H1 (cell line): ENCODE measurements at regions not wholly inside any gene's neighbourhood (a gene's known extent, or its start where the extent isn't known, plus 50 kb on each side); places are given as distances from the start of the nearest gene placed in this dataset.

Experiments
- CTCF ChIA-PET: fragments of 300-600 bp; sonication (Branson Sonifier 250); formaldehyde crosslinking; loops from one replicate; lab custom pipeline; 2021; ENCODE audit not compliant: partially characterized antibody; lab: Charles Lee
- POLR2A ChIA-PET: fragments of 300-600 bp; sonication (Branson Sonifier 250); formaldehyde crosslinking; loops from one replicate; lab custom pipeline; 2021; ENCODE audit warnings: inconsistent platforms; ENCODE audit not compliant: partially characterized antibody; lab: Charles Lee
- DNase-seq, 2 experiments: peaks; one replicate each; pipeline versions ENCODE4 v3.0.0 to v3.0.0-alpha.2; 2010 to 2022; ENCODE audit warnings: low spot score in 2 of 2, low read depth in 1 of 2, mixed read lengths in 1 of 2
- FAIRE-seq: peaks from 2 replicates; lab custom pipeline; 2011; peaks lifted over from hg19 to GRCh38; lab: Jason Lieb, UNC
- H2AFZ ChIP-seq: 2 replicates; pipeline ENCODE4 v1.8.1; 2012; ENCODE audit warnings: low read length, inconsistent platforms
- H2AK5ac ChIP-seq: 2 replicates; pipeline ENCODE4 v1.6.1; 2013; ENCODE audit warnings: low read depth, low read length
- H2BK120ac ChIP-seq: replicated peaks from 2 replicates; pipeline ENCODE3; 2013; ENCODE audit warnings: low read depth, low read length, inconsistent platforms
- H2BK12ac ChIP-seq: 2 replicates; pipeline ENCODE4 v1.6.1; 2013; ENCODE audit warnings: low read depth, low read length
- H2BK15ac ChIP-seq: 2 replicates; pipeline ENCODE4 v1.6.1; 2013; ENCODE audit warnings: low read length
- H2BK20ac ChIP-seq: 2 replicates; pipeline ENCODE4 v1.6.1; 2013; ENCODE audit warnings: low read length
- H2BK5ac ChIP-seq: 2 replicates; pipeline ENCODE4 v1.6.1; 2013; ENCODE audit warnings: low read depth, low read length
- H3K14ac ChIP-seq: 2 replicates; pipeline ENCODE4 v1.6.1; 2013; ENCODE audit warnings: inconsistent platforms; ENCODE audit not compliant: insufficient read length
- H3K18ac ChIP-seq: 2 replicates; pipeline ENCODE4 v1.6.1; 2013; ENCODE audit warnings: low read length; ENCODE audit errors: extremely low read depth
- H3K23ac ChIP-seq: 2 replicates; pipeline ENCODE4 v1.6.1; 2013; ENCODE audit warnings: inconsistent platforms; ENCODE audit not compliant: insufficient read length
- H3K23me2 ChIP-seq: 2 replicates; pipeline ENCODE4 v1.6.1; 2013; ENCODE audit warnings: low read depth, low read length
- H3K27ac ChIP-seq: 2 replicates; pipeline ENCODE4 v1.6.1; 2011; ENCODE audit warnings: low read depth, low read length, inconsistent platforms
- H3K27me3 ChIP-seq, 4 experiments: replicated peaks in 1 of 4; 1 replicate in 1 of 4; 2 replicates in 3 of 4; pipeline versions ENCODE4 v1.6.1 to v1.8.1; 2011 to 2013; ENCODE audit warnings: low read length in 3 of 4, mild to moderate bottlenecking in 3 of 4, inconsistent platforms in 2 of 4, mixed read lengths in 2 of 4, moderate library complexity in 1 of 4; ENCODE audit not compliant: control insufficient read depth in 3 of 4, insufficient read depth in 3 of 4; ENCODE audit errors: extremely low read depth in 1 of 4
- H3K36me3 ChIP-seq, 4 experiments: 2 replicates each; pipeline versions ENCODE4 v1.6.1 to v1.8.1; 2011 to 2013; ENCODE audit warnings: mild to moderate bottlenecking in 4 of 4, low read length in 3 of 4, moderate library complexity in 2 of 4, control low read depth in 1 of 4, inconsistent platforms in 1 of 4; ENCODE audit not compliant: insufficient read depth in 4 of 4, control insufficient read depth in 2 of 4
- H3K4ac ChIP-seq: replicated peaks from 2 replicates; pipeline ENCODE3; 2013; ENCODE audit warnings: low read length, low read depth, mixed read lengths, inconsistent platforms; ENCODE audit not compliant: insufficient read length
- H3K4me1 ChIP-seq, 4 experiments: replicated peaks in 1 of 4; 1 replicate in 1 of 4; 2 replicates in 3 of 4; pipeline versions ENCODE4 v1.6.1 to v1.8.1; 2011 to 2013; ENCODE audit warnings: low read length in 3 of 4, inconsistent platforms in 2 of 4, mixed read lengths in 1 of 4; ENCODE audit not compliant: insufficient read depth in 4 of 4, control insufficient read depth in 3 of 4
- H3K4me2 ChIP-seq, 2 experiments: 2 replicates each; pipeline versions ENCODE4 v1.6.1 to v1.8.1; 2011 to 2013; ENCODE audit warnings: low read depth in 2 of 2, low read length in 2 of 2, control low read depth in 1 of 2, inconsistent platforms in 1 of 2, mild to moderate bottlenecking in 1 of 2; ENCODE audit not compliant: insufficient read depth in 1 of 2
- H3K4me3 ChIP-seq, 4 experiments: fragments of 200-600, 300-600 bp in 1 of 4; sonication (generic), shearing (Covaris generic), sonication (Bioruptor Twin) in 1 of 4; 2 replicates each; pipeline versions ENCODE4 v1.5.1 to v1.8.1; 2011 to 2016; ENCODE audit warnings: low read length in 4 of 4, low read depth in 3 of 4, control low read depth in 2 of 4, inconsistent platforms in 2 of 4, mild to moderate bottlenecking in 2 of 4, mixed read lengths in 1 of 4, moderate library complexity in 1 of 4; ENCODE audit not compliant: insufficient read depth in 2 of 4; ENCODE audit errors: extremely low read depth in 1 of 4
- H3K56ac ChIP-seq: replicated peaks from 2 replicates; pipeline ENCODE3; 2013; ENCODE audit warnings: low read depth, mild to moderate bottlenecking, mixed read lengths, low read length, inconsistent platforms; ENCODE audit not compliant: insufficient read length
- H3K79me1 ChIP-seq: 2 replicates; pipeline ENCODE4 v1.6.1; 2013; ENCODE audit warnings: low read depth, low read length, control low read depth
- H3K79me2 ChIP-seq, 2 experiments: 2 replicates each; pipeline versions ENCODE4 v1.6.1 to v1.8.1; 2012 to 2013; ENCODE audit warnings: low read length in 2 of 2, mild to moderate bottlenecking in 2 of 2, inconsistent platforms in 1 of 2; ENCODE audit not compliant: insufficient read depth in 2 of 2, control insufficient read depth in 1 of 2
- H3K9ac ChIP-seq, 4 experiments: replicated peaks in 1 of 4; 1 replicate in 1 of 4; 2 replicates in 3 of 4; pipeline versions ENCODE4 v1.6.1 to v1.8.1; 2011 to 2013; ENCODE audit warnings: low read depth in 3 of 4, low read length in 3 of 4, control low read depth in 2 of 4, mild to moderate bottlenecking in 2 of 4, moderate library complexity in 2 of 4, inconsistent platforms in 1 of 4; ENCODE audit errors: extremely low read depth in 1 of 4
- H3K9me3 ChIP-seq, 2 experiments: 2 replicates each; pipeline versions ENCODE4 v1.6.1 to v1.8.1; 2012 to 2013; ENCODE audit warnings: mild to moderate bottlenecking in 2 of 2, moderate library complexity in 2 of 2, control low read depth in 1 of 2, inconsistent platforms in 1 of 2, low read depth in 1 of 2, low read length in 1 of 2, mixed read lengths in 1 of 2; ENCODE audit not compliant: insufficient read depth in 2 of 2
- H4K20me1 ChIP-seq, 2 experiments: replicated peaks in 1 of 2; 2 replicates each; pipeline versions ENCODE3 to v1.8.1; 2011 to 2013; ENCODE audit warnings: inconsistent platforms in 2 of 2, low read length in 2 of 2, mild to moderate bottlenecking in 1 of 2; ENCODE audit not compliant: insufficient read depth in 2 of 2, control insufficient read depth in 1 of 2
- H4K5ac ChIP-seq: 2 replicates; pipeline ENCODE4 v1.6.1; 2013; ENCODE audit warnings: low read length, low read depth, mixed read lengths, inconsistent platforms; ENCODE audit not compliant: insufficient read length
- H4K8ac ChIP-seq: 2 replicates; pipeline ENCODE4 v1.8.0; 2013; ENCODE audit warnings: mild to moderate bottlenecking, moderate library complexity, low read length, inconsistent platforms; ENCODE audit not compliant: insufficient read depth; ENCODE audit errors: extremely low read depth
- H4K91ac ChIP-seq: replicated peaks from 2 replicates; pipeline ENCODE3; 2013; ENCODE audit warnings: low read length, mixed read lengths, inconsistent platforms; ENCODE audit not compliant: insufficient read length
- ASH2L ChIP-seq: fragments of 200-600, 300-600 bp; sonication (generic); IDR thresholded peaks from one replicate; pipeline ENCODE4 v1.7.1; 2017; ENCODE audit warnings: low read length
- BACH1 ChIP-seq: IDR thresholded peaks from 2 replicates; pipeline ENCODE4 v1.6.1; 2012; ENCODE audit warnings: low read length, improper control_type of control experiment
- CHD2 ChIP-seq: IDR thresholded peaks from 2 replicates; pipeline ENCODE4 v1.6.1; 2012; ENCODE audit warnings: low read length, improper control_type of control experiment
- JUND ChIP-seq: IDR thresholded peaks from 2 replicates; pipeline ENCODE4 v1.6.1; 2011; ENCODE audit warnings: mild to moderate bottlenecking, improper control_type of control experiment, low read length
- KDM5A ChIP-seq: fragments of 200-600 bp; IDR thresholded peaks from 2 replicates; pipeline ENCODE4 v1.7.1; 2012; ENCODE audit warnings: mild to moderate bottlenecking, low read length, inconsistent platforms, mixed read lengths
- MAFK ChIP-seq: IDR thresholded peaks from 2 replicates; pipeline ENCODE4 v1.6.1; 2012; ENCODE audit warnings: low read depth, mild to moderate bottlenecking, improper control_type of control experiment, low read length
- POLR2A ChIP-seq, 2 experiments: IDR thresholded peaks; 1 replicate in 1 of 2; 2 replicates in 1 of 2; pipeline ENCODE4 v1.6.1; 2011; ENCODE audit warnings: low read depth in 2 of 2, low read length in 2 of 2, mild to moderate bottlenecking in 2 of 2; ENCODE audit errors: control extremely low read depth in 1 of 2
- SIN3A ChIP-seq, 2 experiments: IDR thresholded peaks in 1 of 2; conservative IDR thresholded peaks in 1 of 2; 2 replicates each; pipeline ENCODE4 v1.6.1; 2011 to 2012; ENCODE audit warnings: low read length in 2 of 2, improper control_type of control experiment in 1 of 2, low read depth in 1 of 2, mild to moderate bottlenecking in 1 of 2
- SUZ12 ChIP-seq: fragments of 200-600 bp; sonication (generic); IDR thresholded peaks from 2 replicates; pipeline ENCODE4 v1.6.1; 2012; ENCODE audit warnings: mild to moderate bottlenecking, inconsistent platforms, low read length, moderate library complexity, mixed read lengths
- TAF7 ChIP-seq: optimal IDR thresholded peaks from 2 replicates; pipeline ENCODE3; 2011; ENCODE audit warnings: low read depth, mild to moderate bottlenecking, inconsistent platforms, low read length, moderate library complexity, borderline replicate concordance
- TEAD4 ChIP-seq: IDR thresholded peaks from 2 replicates; pipeline ENCODE4 v1.6.1; 2012; ENCODE audit warnings: low read depth, low read length, inconsistent platforms, mixed read lengths
- whole genome bisulfite sequencing, 2 experiments: shearing (Covaris generic) in 1 of 2; methylation state at CpG; one replicate each; pipeline versions ENCODE4 v1.1.6 to v1.1.7; 2013 to 2015; ENCODE audit warnings: low lambda C conversion rate in 2 of 2, mixed read lengths in 2 of 2, inconsistent platforms in 1 of 2, low coverage in 1 of 2, missing lambda C conversion rate in 1 of 2; ENCODE audit not compliant: insufficient replicate concordance in 2 of 2, insufficient coverage in 1 of 2, insufficient read length in 1 of 2; ENCODE audit errors: extremely low coverage in 1 of 2, missing lambda C conversion rate in 1 of 2; 5-methylcytosine and 5-hydroxymethylcytosine counted together
- TF ChIP-seq, protein P1 (sequence below): IDR thresholded peaks from 2 replicates; pipeline ENCODE4 v1.6.1; 2012; ENCODE audit warnings: inconsistent platforms

DNA sequence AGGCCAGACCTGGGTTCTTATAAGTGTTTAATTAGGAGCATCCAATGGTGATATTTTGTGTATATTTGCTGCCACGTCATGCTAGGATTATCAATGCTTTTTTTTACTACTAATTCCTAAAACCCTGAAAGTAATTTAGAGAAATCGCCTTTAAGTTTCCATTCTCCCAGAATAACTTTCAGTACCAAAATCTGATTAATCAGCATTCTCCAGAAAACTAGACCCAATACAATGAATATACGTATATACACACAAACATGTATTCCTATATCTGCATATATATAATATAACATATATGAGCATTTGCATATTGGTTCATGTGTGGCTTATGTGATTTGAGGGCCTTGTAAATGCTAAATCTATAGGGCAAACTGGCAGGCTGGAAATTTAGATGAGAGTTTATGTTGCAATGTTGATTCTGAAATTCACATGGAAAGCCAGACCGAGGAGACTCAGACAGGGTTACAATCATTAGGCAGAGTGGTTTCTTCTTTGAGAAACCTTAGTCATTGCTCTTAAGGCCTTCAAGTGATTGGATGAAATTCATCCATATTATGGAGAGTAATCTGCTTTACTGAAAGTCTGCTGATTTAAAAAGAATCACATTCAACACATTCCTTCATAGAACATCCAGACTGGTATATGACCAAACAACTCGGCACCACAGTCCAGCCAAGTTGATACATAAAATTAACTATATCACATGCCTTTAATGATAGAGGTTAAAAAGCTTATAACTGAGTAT, 65.9 kb upstream of the RGPD4 start:
- Histone ChIP-seq H3K36me3 (no peaks in the 10 kb centered on the region), H4K20me1 (no peaks in the 10 kb centered on the region), H3K79me2 (no peaks in the 10 kb centered on the region), H3K18ac (no peak overlapping the region), H3K9ac (no peak overlapping the region), H3K4me1 (no peaks in the 10 kb centered on the region), H2BK5ac (no peak overlapping the region), H2AK5ac (no peak overlapping the region), H3K27ac (no peak overlapping the region), H3K4me2 (no peak overlapping the region), H4K5ac (no peak overlapping the region), H3K23me2 (no peaks in the 10 kb centered on the region), H3K23ac (no peak overlapping the region), H3K79me1 (no peaks in the 10 kb centered on the region), H4K8ac (no peak overlapping the region), H2AFZ (no peak overlapping the region), H3K4ac (no peak overlapping the region), H3K14ac (no peak overlapping the region), H3K9me3 (0 out of 4 replicates have a peak, but pooled peaks cover 0 to 2% of the 10 kb centered on the region in 2 experiments), H4K91ac (no peak overlapping the region), H2BK12ac (no peak overlapping the region), H3K4me3 (no peak overlapping the region), H2BK20ac (no peak overlapping the region), H3K56ac (no peak overlapping the region), H2BK120ac (no peak overlapping the region), H2BK15ac (no peak overlapping the region), H3K27me3 (no peaks in the 10 kb centered on the region)
- FAIRE-seq, result no peak
- ChIA-PET CTCF (interaction anchor here (1.2 kb wide), 1 partner anchor 111 kb away, joined by 3 read pairs; no protein-coding TSS in a partner anchor), POLR2A (no interaction called here)
- DNase-seq, result no peak
- WGBS, 2 experiments, result 91% methylated on average over 5 of the region's 5 CpGs; no CpG with 5 or more reads in 1 of the 2 experiments
- no peak for TF ChIP-seq SIN3A (conservative IDR thresholded peaks at IDR 0.05 in 1 of 2, IDR thresholded peaks at IDR 0.05 in 1 of 2; ENCODE audit: low read depth in 1 of 2, low read length in 2 of 2)
- TF ChIP-seq, protein P1, sequence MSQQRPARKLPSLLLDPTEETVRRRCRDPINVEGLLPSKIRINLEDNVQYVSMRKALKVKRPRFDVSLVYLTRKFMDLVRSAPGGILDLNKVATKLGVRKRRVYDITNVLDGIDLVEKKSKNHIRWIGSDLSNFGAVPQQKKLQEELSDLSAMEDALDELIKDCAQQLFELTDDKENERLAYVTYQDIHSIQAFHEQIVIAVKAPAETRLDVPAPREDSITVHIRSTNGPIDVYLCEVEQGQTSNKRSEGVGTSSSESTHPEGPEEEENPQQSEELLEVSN, result no peak
- TF ChIP-seq TAF7, result no peak
- TF ChIP-seq ASH2L, result no peak
- TF ChIP-seq POLR2A (IDR thresholded peaks at IDR 0.05; ENCODE audit: control extremely low read depth in 1 of 2, low read depth in 2 of 2, low read length in 2 of 2), result no peak
- TF ChIP-seq BACH1, result no peak
- TF ChIP-seq CHD2, result no peak
- no peak for TF ChIP-seq JUND
- TF ChIP-seq SUZ12, result no peak
- TF ChIP-seq KDM5A, result no peak
- no peak for TF ChIP-seq MAFK
- no peak for TF ChIP-seq TEAD4
